Stimulated activated CD4-positive, alpha-beta T cell treated with anti-CD3 and anti-CD28 coated beads, Interleukin-15, amount 100 ng/mL, for 24 hours (primary cell): ENCODE measurements at regions not wholly inside any gene's neighbourhood (a gene's known extent, or its start where the extent isn't known, plus 50 kb on each side); places are given as distances from the start of the nearest gene placed in this dataset.
"Not testable (repeated sequence)": the region's sequence is repeated elsewhere in the genome, so short reads cannot be mapped to it uniquely, and the experiment has no call there.

Source experiments
- DNase-seq: peaks from one replicate; pipeline ENCODE4 v3.0.0-alpha.2; 2020

- no peak for DNase-seq
Observed at GRCh38 chr4:33649471-33649870, 2594.8 kb downstream of the ARAP2 start.

- DNase-seq = no peak
Observed at GRCh38 chr4:33650036-33650435, 2594.3 kb downstream of the ARAP2 start.

- no peak for DNase-seq
Observed at GRCh38 chr4:33658971-33659370, 2585.3 kb downstream of the ARAP2 start.

- no peak for DNase-seq
Observed at GRCh38 chr4:33661636-33662035, 2582.7 kb downstream of the ARAP2 start.

GRCh38 chr4:33685939-33686338 is 2558.4 kb downstream of the ARAP2 start:
- DNase-seq = no peak

GRCh38 chr4:33696041-33696440 is 2548.3 kb downstream of the ARAP2 start:
- DNase-seq = no peak

GRCh38 chr4:33696586-33696985 is 2547.7 kb downstream of the ARAP2 start:
- DNase-seq = no peak

- no peak for DNase-seq
Observed at GRCh38 chr4:33709247-33709646, 2535.1 kb downstream of the ARAP2 start.

GRCh38 chr4:33711826-33712225 is 2532.5 kb downstream of the ARAP2 start:
- DNase-seq = no peak

- no peak for DNase-seq
Observed at GRCh38 chr4:33714971-33715370, 2529.3 kb downstream of the ARAP2 start.

GRCh38 chr4:33715841-33716395 is 2528.4 kb downstream of the ARAP2 start:
- no peak for DNase-seq

GRCh38 chr4:33722254-33722653 is 2522.1 kb downstream of the ARAP2 start:
- DNase-seq = no peak

GRCh38 chr4:33722800-33723516 is 2521.4 kb downstream of the ARAP2 start:
- DNase-seq = no peak

GRCh38 chr4:33724685-33725084 is 2519.6 kb downstream of the ARAP2 start:
- no peak for DNase-seq

- DNase-seq = no peak
Observed at GRCh38 chr4:33725861-33726260, 2518.5 kb downstream of the ARAP2 start.

- no peak for DNase-seq
Observed at GRCh38 chr4:33737726-33738125, 2506.6 kb downstream of the ARAP2 start.

- DNase-seq = no peak
Observed at GRCh38 chr4:33739884-33740632, 2504.3 kb downstream of the ARAP2 start.

GRCh38 chr4:33740871-33741270 is 2503.4 kb downstream of the ARAP2 start:
- not testable (repeated sequence) for DNase-seq

GRCh38 chr4:33746979-33747378 is 2497.3 kb downstream of the ARAP2 start:
- no peak for DNase-seq

- DNase-seq = no peak
Observed at GRCh38 chr4:33751050-33751449, 2493.3 kb downstream of the ARAP2 start.

GRCh38 chr4:33772582-33772981 is 2471.7 kb downstream of the ARAP2 start:
- DNase-seq = no peak

- no peak for DNase-seq
Observed at GRCh38 chr4:33780952-33781791, 2463.1 kb downstream of the ARAP2 start.

GRCh38 chr4:33785843-33786242 is 2458.5 kb downstream of the ARAP2 start:
- DNase-seq = no peak
